ENCODE measurements at regions not wholly inside any gene's neighbourhood (a gene's known extent, or its start where the extent isn't known, plus 50 kb on each side); places are given as distances from the start of the nearest gene placed in this dataset.

- TF ChIP-seq EGR1 (IDR thresholded peaks at IDR 0.05; ENCODE audit: borderline replicate concordance in 1 of 2, low read depth in 2 of 2, low read length in 2 of 2) (no peak), NR2F1 (conservative IDR thresholded peaks at IDR 0.05) (no peak), RB1 (IDR thresholded peaks at IDR 0.05; ENCODE audit: borderline replicate concordance) (no peak), CEBPB (IDR thresholded peaks at IDR 0.05; ENCODE audit: borderline replicate concordance in 1 of 2, low read depth in 2 of 2, low read length in 2 of 2) (no peak), IRF4 (IDR thresholded peaks at IDR 0.05; ENCODE audit: low read depth, low read length) (no peak), CHD1 (IDR thresholded peaks at IDR 0.05; ENCODE audit: low read depth, low read length) (no peak)
These were observed 687.6 kb downstream of the DCDC2C start (continued) for GRCh38 chr2:4391013-4391412.

DNA sequence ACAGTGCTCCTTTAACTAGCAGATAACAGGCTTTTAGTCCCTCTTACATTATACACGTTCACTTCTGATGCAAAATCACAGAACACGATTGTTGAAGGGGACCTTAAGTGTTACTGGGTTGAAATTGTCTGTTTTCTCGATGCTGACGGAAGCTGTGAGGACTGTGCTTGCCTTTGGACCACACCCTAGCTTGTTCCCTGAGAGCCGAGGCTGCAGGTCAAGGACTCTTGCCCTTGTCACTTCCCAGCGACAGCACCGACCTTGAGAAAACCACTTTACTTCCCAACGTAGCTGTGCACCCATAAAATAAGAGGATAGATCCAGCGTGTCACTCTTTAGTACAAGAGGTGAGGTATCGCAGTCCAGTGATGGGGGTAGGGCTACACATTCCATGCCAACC is 701.0 kb downstream of the DCDC2C start:
- BruUV-seq (replicated peaks) = no TSS peak
- SMC1A ChIA-PET (ENCODE audit: uncharacterized antibody, unreplicated experiment) = no interaction called here
- ATAC-seq = no peak
- TF ChIP-seq NRF1 (conservative IDR thresholded peaks at IDR 0.05; ENCODE audit: low read depth, low read length) (no peak), CREB1 (IDR thresholded peaks at IDR 0.05; ENCODE audit: low read depth) (no peak), ZNF217 (IDR thresholded peaks at IDR 0.05) (no peak), ZSCAN29 (IDR thresholded peaks at IDR 0.05) (no peak), EED (IDR thresholded peaks at IDR 0.05; ENCODE audit: low read depth) (no peak), HDAC6 (IDR thresholded peaks at IDR 0.05; ENCODE audit: unreplicated experiment) (no peak), YBX1 (IDR thresholded peaks at IDR 0.05) (no peak), BCL3 (IDR thresholded peaks at IDR 0.05; ENCODE audit: borderline replicate concordance, insufficient read depth, low read depth, low read length, poor library complexity, severe bottlenecking) (no peak), SMAD1 (IDR thresholded peaks at IDR 0.05; ENCODE audit: low read depth, partially characterized antibody) (no peak), PAX8 (IDR thresholded peaks at IDR 0.05) (no peak), SP1 (IDR thresholded peaks at IDR 0.05; ENCODE audit: low read depth, low read length) (no peak), NFIC (IDR thresholded peaks at IDR 0.05; ENCODE audit: low read depth, low read length) (no peak), ESRRA (IDR thresholded peaks at IDR 0.05; ENCODE audit: low read length) (no peak), WRNIP1 (IDR thresholded peaks at IDR 0.05; ENCODE audit: borderline replicate concordance, low read depth, low read length) (no peak), POLR2AphosphoS2 (IDR thresholded peaks at IDR 0.05; ENCODE audit: low read depth, low read length) (no peak), DPF2 (IDR thresholded peaks at IDR 0.05) (no peak), RAD21 (IDR thresholded peaks at IDR 0.05; ENCODE audit: insufficient read depth, low read depth, low read length) (no peak)
- TF ChIP-seq, protein P1, sequence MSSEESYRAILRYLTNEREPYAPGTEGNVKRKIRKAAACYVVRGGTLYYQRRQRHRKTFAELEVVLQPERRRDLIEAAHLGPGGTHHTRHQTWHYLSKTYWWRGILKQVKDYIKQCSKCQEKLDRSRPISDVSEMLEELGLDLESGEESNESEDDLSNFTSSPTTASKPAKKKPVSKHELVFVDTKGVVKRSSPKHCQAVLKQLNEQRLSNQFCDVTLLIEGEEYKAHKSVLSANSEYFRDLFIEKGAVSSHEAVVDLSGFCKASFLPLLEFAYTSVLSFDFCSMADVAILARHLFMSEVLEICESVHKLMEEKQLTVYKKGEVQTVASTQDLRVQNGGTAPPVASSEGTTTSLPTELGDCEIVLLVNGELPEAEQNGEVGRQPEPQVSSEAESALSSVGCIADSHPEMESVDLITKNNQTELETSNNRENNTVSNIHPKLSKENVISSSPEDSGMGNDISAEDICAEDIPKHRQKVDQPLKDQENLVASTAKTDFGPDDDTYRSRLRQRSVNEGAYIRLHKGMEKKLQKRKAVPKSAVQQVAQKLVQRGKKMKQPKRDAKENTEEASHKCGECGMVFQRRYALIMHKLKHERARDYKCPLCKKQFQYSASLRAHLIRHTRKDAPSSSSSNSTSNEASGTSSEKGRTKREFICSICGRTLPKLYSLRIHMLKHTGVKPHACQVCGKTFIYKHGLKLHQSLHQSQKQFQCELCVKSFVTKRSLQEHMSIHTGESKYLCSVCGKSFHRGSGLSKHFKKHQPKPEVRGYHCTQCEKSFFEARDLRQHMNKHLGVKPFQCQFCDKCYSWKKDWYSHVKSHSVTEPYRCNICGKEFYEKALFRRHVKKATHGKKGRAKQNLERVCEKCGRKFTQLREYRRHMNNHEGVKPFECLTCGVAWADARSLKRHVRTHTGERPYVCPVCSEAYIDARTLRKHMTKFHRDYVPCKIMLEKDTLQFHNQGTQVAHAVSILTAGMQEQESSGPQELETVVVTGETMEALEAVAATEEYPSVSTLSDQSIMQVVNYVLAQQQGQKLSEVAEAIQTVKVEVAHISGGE (CRISPR knock-in tag; IDR thresholded peaks at IDR 0.05) = no peak

More for the DNA sequence above, 701.0 kb downstream of the DCDC2C start:
- Histone ChIP-seq H3K27me3 (replicated peaks in 1 of 2; ENCODE audit: control insufficient read depth in 2 of 2, insufficient read depth in 2 of 2, low read length in 1 of 2) (no peaks in the 10 kb centered on the region), H3K4me2 (ENCODE audit: control insufficient read depth, insufficient read depth) (no peak overlapping the region), H4K20me1 (ENCODE audit: control insufficient read depth, insufficient read depth) (no peaks in the 10 kb centered on the region), H3K4me3 (no peak overlapping the region), H3K27ac (ENCODE audit: control insufficient read depth, insufficient read depth) (no peak overlapping the region), H3K9me3 (replicated peaks; ENCODE audit: control insufficient read depth, insufficient read depth, low read length) (no peaks in the 10 kb centered on the region), H3K79me2 (ENCODE audit: control insufficient read depth, insufficient read depth, low read length) (no peaks in the 10 kb centered on the region), H2AFZ (ENCODE audit: control insufficient read depth, low read depth, low read length) (no peak overlapping the region), H3K36me3 (ENCODE audit: control insufficient read depth in 2 of 2, insufficient read depth in 2 of 2, low read length in 1 of 2) (no peaks in the 10 kb centered on the region), H3K4me1 (ENCODE audit: control insufficient read depth, insufficient read depth, low read length) (no peaks in the 10 kb centered on the region), H3K9ac (ENCODE audit: control insufficient read depth, insufficient read depth, low read length) (no peak overlapping the region)
- DNase-seq (ENCODE audit: low read depth, low spot score) = no peak
- POLR2A ChIA-PET = no interaction called here
- 12% methylated on average over 10 of the region's 10 CpGs for WGBS (ENCODE audit: insufficient coverage, insufficient replicate concordance, low lambda C conversion rate, missing lambda C conversion rate)
- CTCF ChIA-PET = no interaction called here
- in situ Hi-C loops (cut with MboI) (no loop called here), intact Hi-C loops (cut with micrococcal nuclease; ENCODE audit: unreplicated experiment) (no loop called here)
- FAIRE-seq = no peak
- RAD21 ChIA-PET (ENCODE audit: unreplicated experiment) = no interaction called here

Measured in GM12878 (cell line).